Neural progenitor cell (in vitro differentiated cells): ENCODE measurements at regions not wholly inside any gene's neighbourhood (a gene's known extent, or its start where the extent isn't known, plus 50 kb on each side); places are given as distances from the start of the nearest gene placed in this dataset.

Experiments used
- DNase-seq: peaks from one replicate; pipeline ENCODE4 v3.0.0-alpha.2; 2016; ENCODE audit warnings: low spot score
- H2AFZ ChIP-seq: fragments of 200-600 bp; sonication (generic); replicated peaks from 2 replicates; pipeline ENCODE4 v1.6.1; 2016; ENCODE audit warnings: antibody characterized with exemption
- H3F3A ChIP-seq: fragments of 200-600 bp; sonication (generic); 2 replicates; pipeline ENCODE4 v1.6.1; 2016; ENCODE audit warnings: antibody characterized with exemption, low read depth
- H3K27ac ChIP-seq: fragments of 200-600 bp; sonication (generic); 2 replicates; pipeline ENCODE4 v1.5.1; 2016; ENCODE audit warnings: mild to moderate bottlenecking
- H3K27me3 ChIP-seq: fragments of 200-600 bp; sonication (generic); 2 replicates; pipeline ENCODE4 v1.6.1; 2016; ENCODE audit warnings: mild to moderate bottlenecking, moderate library complexity
- H3K36me3 ChIP-seq: fragments of 200-600 bp; sonication (generic); 2 replicates; pipeline ENCODE4 v1.5.1; 2016
- H3K4me1 ChIP-seq: fragments of 200-600 bp; sonication (generic); 2 replicates; pipeline ENCODE4 v1.6.1; 2016; ENCODE audit warnings: mixed run types
- H3K4me2 ChIP-seq: fragments of 200-600 bp; sonication (generic); 2 replicates; pipeline ENCODE4 v1.6.1; 2016
- H3K4me3 ChIP-seq: fragments of 200-600 bp; sonication (generic); 2 replicates; pipeline ENCODE4 v1.5.1; 2016
- H3K79me2 ChIP-seq: fragments of 200-600 bp; sonication (generic); 2 replicates; pipeline ENCODE4 v1.6.1; 2016; ENCODE audit warnings: low read depth
- H3K9ac ChIP-seq: fragments of 200-600 bp; sonication (generic); 2 replicates; pipeline ENCODE4 v1.6.1; 2016
- H3K9me3 ChIP-seq: fragments of 200-600 bp; sonication (generic); 2 replicates; pipeline ENCODE4 v1.5.1; 2016; ENCODE audit warnings: low read depth
- H4K20me1 ChIP-seq: fragments of 200-600 bp; sonication (generic); 2 replicates; pipeline ENCODE4 v1.6.1; 2016; ENCODE audit warnings: low read depth
- H3K27ac Mint-ChIP-seq: 3 replicates; pipeline ENCODE4 v1.8.0; 2021; ENCODE audit warnings: mixed read lengths
- H3K27me3 Mint-ChIP-seq: 2 replicates; pipeline ENCODE4 v1.8.0; 2022; ENCODE audit warnings: low read depth, mild to moderate bottlenecking, inconsistent platforms, moderate library complexity, mixed read lengths; ENCODE audit not compliant: insufficient read depth
- H3K36me3 Mint-ChIP-seq: 3 replicates; pipeline ENCODE4 v1.8.0; 2021; ENCODE audit warnings: mixed read lengths
- H3K4me1 Mint-ChIP-seq: 3 replicates; pipeline ENCODE4 v1.8.0; 2021; ENCODE audit warnings: mixed read lengths
- H3K4me3 Mint-ChIP-seq: 3 replicates; pipeline ENCODE4 v1.8.0; 2021; ENCODE audit warnings: mild to moderate bottlenecking, moderate library complexity, mixed read lengths
- H3K9me3 Mint-ChIP-seq: 3 replicates; pipeline ENCODE4 v1.8.0; 2020; ENCODE audit warnings: mixed read lengths
- CTCF ChIP-seq: fragments of 200-600 bp; sonication (generic); IDR thresholded peaks from 2 replicates; pipeline ENCODE4 v1.5.1; 2017; ENCODE audit warnings: antibody characterized with exemption, mild to moderate bottlenecking
- EZH2 ChIP-seq: fragments of 200-600 bp; sonication (generic); IDR thresholded peaks from 2 replicates; pipeline ENCODE4 v1.6.1; 2017; ENCODE audit warnings: antibody characterized with exemption, mild to moderate bottlenecking, moderate library complexity
- EZH2phosphoT487 ChIP-seq: fragments of 200-600 bp; sonication (generic); IDR thresholded peaks from 2 replicates; pipeline ENCODE4 v1.6.1; 2017; ENCODE audit warnings: antibody characterized with exemption

GRCh38 chr3:18097989-18098388 lies 327.1 kb downstream of the SATB1 start:
- H3K4me1 ChIP-seq = no peaks in the 10 kb centered on the region

GRCh38 chr3:18097473-18097872 lies 327.7 kb downstream of the SATB1 start:
- Histone ChIP-seq H3K27me3 (no peaks in the 10 kb centered on the region), H3K27ac (no peak overlapping the region), H3K9ac (no peak overlapping the region), H2AFZ (no peak overlapping the region), H3K4me2 (no peak overlapping the region), H3K4me1 (no peaks in the 10 kb centered on the region), H3K9me3 (no peaks in the 10 kb centered on the region), H3F3A (no peaks in the 10 kb centered on the region), H3K36me3 (no peaks in the 10 kb centered on the region), H3K4me3 (no peak overlapping the region), H4K20me1 (no peaks in the 10 kb centered on the region), H3K79me2 (no peaks in the 10 kb centered on the region)
- H3K4me3 Mint-ChIP-seq = no peak overlapping the region
- H3K27me3 Mint-ChIP-seq = no peaks in the 10 kb centered on the region
- H3K27ac Mint-ChIP-seq = no peak overlapping the region
- TF ChIP-seq EZH2phosphoT487 = no peak
- TF ChIP-seq CTCF = no peak
- no peak for TF ChIP-seq EZH2
- H3K4me1 Mint-ChIP-seq = no peaks in the 10 kb centered on the region
- H3K36me3 Mint-ChIP-seq = no peaks in the 10 kb centered on the region
- DNase-seq = no peak
- H3K9me3 Mint-ChIP-seq = peaks cover 6% of the 10 kb centered on the region

More at GRCh38 chr3:18097989-18098388, 327.1 kb downstream of the SATB1 start:
- Histone ChIP-seq H3K79me2 (no peaks in the 10 kb centered on the region), H3K9me3 (no peaks in the 10 kb centered on the region), H3K4me2 (no peak overlapping the region), H3K36me3 (no peaks in the 10 kb centered on the region), H3F3A (no peaks in the 10 kb centered on the region), H2AFZ (no peak overlapping the region), H3K27me3 (no peaks in the 10 kb centered on the region), H3K27ac (no peak overlapping the region), H4K20me1 (no peaks in the 10 kb centered on the region), H3K9ac (no peak overlapping the region), H3K4me3 (no peak overlapping the region)
- H3K27me3 Mint-ChIP-seq = no peaks in the 10 kb centered on the region
- no peak overlapping the region for H3K4me3 Mint-ChIP-seq
- no peak overlapping the region for H3K27ac Mint-ChIP-seq
- H3K36me3 Mint-ChIP-seq = no peaks in the 10 kb centered on the region
- H3K9me3 Mint-ChIP-seq = peaks cover 6% of the 10 kb centered on the region
- DNase-seq = no peak
- TF ChIP-seq EZH2 = no peak
- no peak for TF ChIP-seq CTCF
- no peak for TF ChIP-seq EZH2phosphoT487
- H3K4me1 Mint-ChIP-seq = no peaks in the 10 kb centered on the region

GRCh38 chr3:18092726-18093125 lies 332.4 kb downstream of the SATB1 start:
- Histone ChIP-seq H3K4me3 (no peak overlapping the region), H2AFZ (no peak overlapping the region), H3K4me1 (no peaks in the 10 kb centered on the region), H3K79me2 (no peaks in the 10 kb centered on the region), H3K9me3 (no peaks in the 10 kb centered on the region), H3K9ac (no peak overlapping the region), H3K27ac (no peak overlapping the region), H3K27me3 (no peaks in the 10 kb centered on the region), H3K36me3 (no peaks in the 10 kb centered on the region), H3K4me2 (no peak overlapping the region), H3F3A (no peaks in the 10 kb centered on the region), H4K20me1 (no peaks in the 10 kb centered on the region)
- DNase-seq = no peak
- Mint-ChIP-seq H3K36me3 (no peaks in the 10 kb centered on the region), H3K4me1 (no peaks in the 10 kb centered on the region), H3K9me3 (peaks cover 4% of the 10 kb centered on the region), H3K27ac (no peak overlapping the region), H3K27me3 (peaks cover 3% of the 10 kb centered on the region), H3K4me3 (no peak overlapping the region)
- TF ChIP-seq EZH2 = no peak
- TF ChIP-seq EZH2phosphoT487 = no peak
- TF ChIP-seq CTCF = no peak

- no peak overlapping the region for H3K27ac ChIP-seq
- H3K27me3 Mint-ChIP-seq = peaks cover 3% of the 10 kb centered on the region
- no peaks in the 10 kb centered on the region for H3K4me1 Mint-ChIP-seq
- no peak overlapping the region for H3K4me3 ChIP-seq
- H3K27me3 ChIP-seq = no peaks in the 10 kb centered on the region
- no peaks in the 10 kb centered on the region for H3F3A ChIP-seq
- no peak overlapping the region for H3K9ac ChIP-seq
- H3K36me3 ChIP-seq = no peaks in the 10 kb centered on the region
- no peak overlapping the region for H2AFZ ChIP-seq
- H3K27ac Mint-ChIP-seq = no peak overlapping the region
- no peaks in the 10 kb centered on the region for H3K36me3 Mint-ChIP-seq
- DNase-seq = no peak
- no peak overlapping the region for H3K4me2 ChIP-seq
- no peaks in the 10 kb centered on the region for H4K20me1 ChIP-seq
- no peak for TF ChIP-seq EZH2phosphoT487
- TF ChIP-seq CTCF = no peak
- no peak for TF ChIP-seq EZH2
- H3K4me3 Mint-ChIP-seq = no peak overlapping the region
- H3K4me1 ChIP-seq = peaks cover 9% of the 10 kb centered on the region
- no peaks in the 10 kb centered on the region for H3K9me3 ChIP-seq
- H3K79me2 ChIP-seq = no peaks in the 10 kb centered on the region
- no peaks in the 10 kb centered on the region for H3K9me3 Mint-ChIP-seq
These were observed 334.8 kb downstream of the SATB1 start for GRCh38 chr3:18090377-18090776.
